ENCODE measurements at regions not wholly inside any gene's neighbourhood (a gene's known extent, or its start where the extent isn't known, plus 50 kb on each side); places are given as distances from the start of the nearest gene placed in this dataset.
A peak's percentile ranks its signal among the peaks of the same experiment; 100 is the strongest.

- DNase-seq, result peak; percentile 57
These were observed 538.0 kb upstream of the CAMK1G start for GRCh38 chr1:209045331-209046057.

GRCh38 chr1:209046058-209046417 lies 537.5 kb upstream of the CAMK1G start:
- no peak for DNase-seq

GRCh38 chr1:209046935-209047334 lies 536.6 kb upstream of the CAMK1G start:
- peak; percentile 9 for DNase-seq

- DNase-seq, result no peak
These were observed 534.4 kb upstream of the CAMK1G start for GRCh38 chr1:209048941-209049669.

- DNase-seq, result no peak
These were observed 531.9 kb upstream of the CAMK1G start for GRCh38 chr1:209051570-209051969.

- DNase-seq, result no peak
These were observed 529.9 kb upstream of the CAMK1G start for GRCh38 chr1:209053587-209053986.

- no peak for DNase-seq
These were observed 526.4 kb upstream of the CAMK1G start for GRCh38 chr1:209057083-209057482.

- DNase-seq, result no peak
These were observed 525.6 kb upstream of the CAMK1G start for GRCh38 chr1:209057901-209058300.

- no peak for DNase-seq
These were observed 524.1 kb upstream of the CAMK1G start for GRCh38 chr1:209059376-209059775.

GRCh38 chr1:209059981-209060380 lies 523.5 kb upstream of the CAMK1G start:
- no peak for DNase-seq

GRCh38 chr1:209062081-209062620 lies 521.4 kb upstream of the CAMK1G start:
- no peak for DNase-seq

- DNase-seq, result no peak
These were observed 520.7 kb upstream of the CAMK1G start for GRCh38 chr1:209062863-209063262.

- no peak for DNase-seq
These were observed 519.5 kb upstream of the CAMK1G start for GRCh38 chr1:209063767-209064659.

- no peak for DNase-seq
These were observed 518.4 kb upstream of the CAMK1G start for GRCh38 chr1:209064850-209065706.

- DNase-seq, result no peak
These were observed 511.0 kb upstream of the CAMK1G start for GRCh38 chr1:209072481-209072880.

- DNase-seq, result no peak
These were observed 509.6 kb upstream of the CAMK1G start for GRCh38 chr1:209073879-209074278.

GRCh38 chr1:209074575-209075250 lies 508.8 kb upstream of the CAMK1G start:
- no peak for DNase-seq

GRCh38 chr1:209076688-209077087 lies 506.8 kb upstream of the CAMK1G start:
- no peak for DNase-seq

- DNase-seq, result no peak
These were observed 503.2 kb upstream of the CAMK1G start for GRCh38 chr1:209080170-209080781.

- DNase-seq, result peak; percentile 15
These were observed 496.9 kb upstream of the CAMK1G start for GRCh38 chr1:209086486-209087192.

GRCh38 chr1:209094384-209094783 lies 489.1 kb upstream of the CAMK1G start:
- no peak for DNase-seq

Measured in DMS79 (cell line).